Spinal cord (tissue), 9 donors: ENCODE measurements at regions not wholly inside any gene's neighbourhood (a gene's known extent, or its start where the extent isn't known, plus 50 kb on each side); places are given as distances from the start of the nearest gene placed in this dataset.

Source experiments
- DNase-seq, 6 donors: peaks; one replicate each; pipeline versions ENCODE4 v3.0.0 to v3.0.0-alpha.2; 2013 to 2015; ENCODE audit warnings: low spot score in 6 of 6, low read depth in 4 of 6
- H3K27ac ChIP-seq: one replicate; pipeline ENCODE4 v1.5.1; 2013; ENCODE audit warnings: low read depth, low read length, control low read depth
- H3K27me3 ChIP-seq: one replicate; pipeline ENCODE4 v1.6.1; 2013; ENCODE audit warnings: low read length; ENCODE audit not compliant: control insufficient read depth, insufficient read depth
- H3K36me3 ChIP-seq: one replicate; pipeline ENCODE4 v1.6.1; 2013; ENCODE audit warnings: low read length; ENCODE audit not compliant: control insufficient read depth, insufficient read depth
- H3K4me1 ChIP-seq: one replicate; pipeline ENCODE4 v1.6.1; 2013; ENCODE audit warnings: low read length; ENCODE audit not compliant: control insufficient read depth, insufficient read depth
- H3K4me3 ChIP-seq: one replicate; pipeline ENCODE4 v1.5.1; 2013; ENCODE audit warnings: low read depth, low read length, control low read depth
- H3K9me3 ChIP-seq: one replicate; pipeline ENCODE4 v1.6.1; 2013; ENCODE audit warnings: low read length; ENCODE audit not compliant: control insufficient read depth, insufficient read depth
- WGBS: methylation state at CpG from one replicate; pipeline ENCODE4 v1.1.5; 2013; ENCODE audit warnings: missing lambda C conversion rate; ENCODE audit not compliant: insufficient coverage; 5-methylcytosine and 5-hydroxymethylcytosine counted together
- donor health status: healthy.

GRCh38 chr14:105844810-105845724 lies 318.7 kb downstream of the TMEM121 start:
- H3K27me3 ChIP-seq, result no peaks in the 10 kb centered on the region
- H3K36me3 ChIP-seq, result no peaks in the 10 kb centered on the region
- no peak for DNase-seq
- WGBS, result 84% methylated on average over 18 of the region's 18 CpGs
- peaks cover 7% of the 10 kb centered on the region for H3K9me3 ChIP-seq
- H3K4me3 ChIP-seq, result no peak overlapping the region
- no peaks in the 10 kb centered on the region for H3K4me1 ChIP-seq
- H3K27ac ChIP-seq, result no peak overlapping the region

GRCh38 chr14:105845725-105846309 lies 319.4 kb downstream of the TMEM121 start:
- DNase-seq, result no peak
- no peaks in the 10 kb centered on the region for H3K27me3 ChIP-seq
- no peak overlapping the region for H3K27ac ChIP-seq
- no peaks in the 10 kb centered on the region for H3K4me1 ChIP-seq
- 81% methylated on average over 8 of the region's 10 CpGs for WGBS
- H3K36me3 ChIP-seq, result no peaks in the 10 kb centered on the region
- no peak overlapping the region for H3K4me3 ChIP-seq
- H3K9me3 ChIP-seq, result peaks cover 7% of the 10 kb centered on the region

GRCh38 chr14:105846312-105846711 lies 319.9 kb downstream of the TMEM121 start:
- Histone ChIP-seq H3K27ac (no peak overlapping the region), H3K4me1 (no peaks in the 10 kb centered on the region), H3K9me3 (peaks cover 7% of the 10 kb centered on the region), H3K4me3 (no peak overlapping the region), H3K27me3 (no peaks in the 10 kb centered on the region), H3K36me3 (no peaks in the 10 kb centered on the region)
- 88% methylated on average over 5 of the region's 5 CpGs for WGBS
- DNase-seq, result no peak

- Histone ChIP-seq H3K4me3 (no peak overlapping the region), H3K27me3 (no peaks in the 10 kb centered on the region), H3K9me3 (peaks cover 7% of the 10 kb centered on the region), H3K27ac (no peak overlapping the region), H3K4me1 (no peaks in the 10 kb centered on the region), H3K36me3 (no peaks in the 10 kb centered on the region)
- WGBS, result 88% methylated on average over 11 of the region's 14 CpGs
- DNase-seq, result no peak
These were observed 321.0 kb downstream of the TMEM121 start for GRCh38 chr14:105847400-105847799.

GRCh38 chr14:105848570-105848969 lies 322.2 kb downstream of the TMEM121 start:
- Histone ChIP-seq H3K9me3 (peaks cover 7% of the 10 kb centered on the region), H3K27ac (no peak overlapping the region), H3K4me3 (no peak overlapping the region), H3K36me3 (no peaks in the 10 kb centered on the region), H3K27me3 (no peaks in the 10 kb centered on the region), H3K4me1 (no peaks in the 10 kb centered on the region)
- WGBS, result 40% methylated on average over 2 of the region's 2 CpGs
- no peak for DNase-seq

GRCh38 chr14:105849933-105850626 lies 323.7 kb downstream of the TMEM121 start:
- peaks cover 3% of the 10 kb centered on the region for H3K9me3 ChIP-seq
- WGBS, result 72% methylated on average over 5 of the region's 11 CpGs
- H3K27ac ChIP-seq, result no peak overlapping the region
- no peaks in the 10 kb centered on the region for H3K27me3 ChIP-seq
- H3K4me3 ChIP-seq, result no peak overlapping the region
- no peaks in the 10 kb centered on the region for H3K36me3 ChIP-seq
- H3K4me1 ChIP-seq, result no peaks in the 10 kb centered on the region
- no peak for DNase-seq

GRCh38 chr14:105850853-105851581 lies 324.6 kb downstream of the TMEM121 start:
- Histone ChIP-seq H3K36me3 (no peaks in the 10 kb centered on the region), H3K27ac (no peak overlapping the region), H3K4me3 (no peak overlapping the region), H3K9me3 (peaks cover 3% of the 10 kb centered on the region), H3K4me1 (no peaks in the 10 kb centered on the region), H3K27me3 (no peaks in the 10 kb centered on the region)
- 88% methylated on average over 27 of the region's 27 CpGs for WGBS
- no peak for DNase-seq

GRCh38 chr14:105851716-105852377 lies 325.5 kb downstream of the TMEM121 start:
- Histone ChIP-seq H3K4me1 (no peaks in the 10 kb centered on the region), H3K27ac (no peak overlapping the region), H3K4me3 (no peak overlapping the region), H3K9me3 (peaks cover under 1% of the 10 kb centered on the region), H3K27me3 (no peaks in the 10 kb centered on the region), H3K36me3 (no peaks in the 10 kb centered on the region)
- 85% methylated on average over 26 of the region's 26 CpGs for WGBS
- no peak for DNase-seq
